ENCODE measurements at regions not wholly inside any gene's neighbourhood (a gene's known extent, or its start where the extent isn't known, plus 50 kb on each side); places are given as distances from the start of the nearest gene placed in this dataset.
"Not testable (repeated sequence)": the region's sequence is repeated elsewhere in the genome, so short reads cannot be mapped to it uniquely, and the experiment has no call there.

DNA sequence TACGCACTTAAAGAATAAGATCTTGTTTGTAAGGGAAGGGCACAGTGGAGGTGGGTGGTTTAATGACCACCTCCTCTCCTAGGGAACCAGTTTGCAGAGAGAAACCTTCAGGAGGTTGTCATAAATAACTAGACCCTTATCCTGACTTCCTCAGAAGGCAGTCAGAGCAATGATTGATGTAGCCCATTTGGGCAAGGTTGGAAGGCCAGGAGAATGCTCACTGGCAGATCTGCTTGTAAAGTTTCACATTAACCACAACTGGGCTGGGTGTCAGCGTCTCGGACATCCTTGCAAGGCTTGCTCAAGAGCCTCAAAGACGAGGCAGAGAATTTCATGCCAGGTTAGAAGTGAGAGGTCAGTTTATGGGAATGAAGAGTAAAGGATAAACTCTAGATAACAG lies 87.6 kb upstream of the TRABD2B start:
- DNase-seq (ENCODE audit: low read depth), result no peak

DNA sequence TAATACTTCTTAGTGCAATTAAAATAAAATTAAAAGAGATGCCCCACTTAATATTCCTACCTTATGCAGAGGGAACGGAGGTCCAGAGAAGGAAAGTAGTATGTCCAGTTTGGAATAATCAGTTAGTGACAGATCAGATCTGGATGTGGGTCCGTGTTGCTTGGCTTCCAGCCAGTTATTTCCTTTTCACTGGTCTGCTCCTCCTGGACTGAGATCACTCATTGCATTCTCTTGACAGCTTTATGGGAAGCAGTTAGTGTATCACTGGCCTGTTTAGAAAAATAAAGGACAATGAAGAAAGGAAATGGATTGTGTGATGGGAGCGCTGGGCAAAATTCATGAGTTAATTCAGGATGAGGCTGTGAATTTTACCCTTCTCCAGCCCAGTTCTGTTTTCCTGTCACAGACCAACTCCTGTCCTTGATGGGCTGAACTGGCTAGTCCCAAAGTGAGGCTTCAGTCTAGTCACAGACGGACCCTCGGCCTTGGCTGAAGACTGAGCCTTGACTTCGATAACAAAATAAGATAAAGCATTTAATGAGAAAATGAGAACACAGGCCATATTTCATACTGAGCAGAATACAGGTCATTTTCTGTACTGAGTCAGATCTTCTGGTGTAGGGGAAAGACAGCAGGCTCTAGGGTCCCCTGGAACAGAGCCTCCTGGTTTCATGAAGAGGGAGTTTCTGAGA lies 85.2 kb upstream of the TRABD2B start:
- no peak for DNase-seq (ENCODE audit: low read depth)

DNA sequence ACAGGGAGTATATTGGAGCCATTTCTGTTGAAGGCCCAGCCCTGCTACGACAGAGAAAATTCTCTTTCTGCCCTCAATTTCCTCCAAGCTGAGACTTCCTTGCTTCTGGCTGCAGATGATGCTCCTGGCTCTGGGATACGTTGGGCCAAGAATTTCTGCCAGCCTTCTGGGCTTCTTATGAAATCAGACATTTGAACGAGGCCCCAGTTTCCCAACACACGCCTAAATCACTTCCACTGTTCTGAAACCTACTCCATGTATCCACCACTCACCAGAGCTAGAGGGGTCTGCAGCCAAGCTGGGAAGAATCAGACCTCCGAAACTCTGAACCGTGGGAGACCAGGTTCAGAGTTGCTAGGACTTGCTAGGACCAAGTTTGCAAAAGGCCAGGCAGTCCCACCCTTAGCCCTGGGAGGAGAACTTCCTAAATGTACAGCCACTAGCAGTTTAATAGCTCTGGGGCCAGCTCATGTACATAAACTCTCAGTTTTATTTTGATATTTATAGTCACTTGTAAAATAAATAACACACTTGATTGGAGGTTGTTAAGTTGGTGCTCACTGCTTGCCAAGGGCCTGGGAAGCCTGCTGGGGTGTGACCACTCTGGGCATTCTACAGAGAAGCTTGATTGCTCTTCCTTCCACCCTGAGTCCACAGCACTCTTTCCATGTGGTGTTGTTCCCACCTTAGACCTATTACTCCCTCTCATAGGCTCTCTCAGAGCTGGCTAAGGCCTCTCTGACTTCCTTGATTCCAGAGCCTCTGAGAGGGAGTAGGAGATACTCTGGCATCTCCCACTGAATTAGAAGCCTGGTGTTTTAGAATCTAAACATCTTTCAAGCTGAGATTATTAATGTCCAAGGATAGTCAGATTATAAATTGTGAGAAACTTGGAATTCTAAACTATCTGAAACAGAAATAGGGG lies 83.4 kb upstream of the TRABD2B start:
- no peak for DNase-seq (ENCODE audit: low read depth)

DNA sequence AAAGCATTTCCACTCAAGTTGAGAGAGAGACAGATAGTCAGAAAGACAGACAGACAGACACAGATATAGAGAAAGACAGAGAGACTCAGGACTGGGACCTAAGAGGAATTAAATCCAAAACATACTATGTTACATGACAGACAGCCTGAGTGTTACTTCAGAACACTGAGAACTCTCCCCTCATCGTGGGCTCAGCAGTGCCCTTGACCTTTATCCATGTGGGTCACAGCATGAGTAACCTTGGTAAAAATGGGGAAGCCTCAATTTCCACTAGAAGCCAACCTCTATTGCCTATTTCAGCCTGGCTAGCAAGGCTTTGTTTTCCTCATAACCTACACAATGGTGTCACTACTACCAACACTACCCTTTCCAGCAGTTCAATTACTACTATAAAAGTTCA lies 81.9 kb upstream of the TRABD2B start:
- no peak for DNase-seq (ENCODE audit: low read depth)

DNA sequence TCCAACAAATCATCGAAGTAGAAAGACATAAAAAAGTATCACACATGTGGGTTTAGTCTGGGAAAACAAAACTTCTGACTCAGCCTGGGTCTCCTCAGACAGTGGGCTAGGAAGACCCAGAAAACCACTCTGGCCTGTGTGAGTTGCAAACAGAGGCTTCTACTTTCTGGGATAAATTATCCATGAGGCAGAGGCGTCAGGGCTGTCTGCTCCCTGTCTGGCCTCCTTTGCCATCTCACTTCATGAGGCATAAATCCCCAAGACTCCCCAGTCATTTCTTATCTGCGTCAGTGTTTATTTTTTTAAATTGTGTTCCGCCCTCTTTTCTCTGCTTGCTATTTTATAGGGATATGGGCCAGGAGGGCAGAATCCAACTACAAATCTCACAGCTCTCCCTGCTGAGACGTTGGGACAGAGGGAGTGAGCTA lies 80.6 kb upstream of the TRABD2B start:
- no peak for DNase-seq (ENCODE audit: low read depth)

DNA sequence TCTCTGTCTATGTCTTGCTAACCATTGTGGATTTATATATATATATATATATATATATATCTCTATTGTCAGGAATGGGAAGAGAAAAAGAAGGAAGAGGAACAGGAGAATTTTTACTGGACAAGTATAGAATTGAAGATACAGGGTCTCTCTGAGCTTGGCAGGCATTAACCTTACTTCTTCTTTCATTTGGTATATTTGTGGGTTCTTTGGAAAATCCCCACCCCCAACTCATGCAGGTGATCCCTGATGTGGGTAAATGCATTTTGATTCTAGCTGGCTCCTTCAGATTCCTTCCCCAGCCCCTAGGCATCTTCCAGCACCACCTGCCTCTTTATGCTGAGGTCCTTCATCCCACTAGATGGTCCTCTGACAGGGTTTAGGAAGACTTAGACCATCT lies 78.8 kb upstream of the TRABD2B start:
- no peak for DNase-seq (ENCODE audit: low read depth)

DNA sequence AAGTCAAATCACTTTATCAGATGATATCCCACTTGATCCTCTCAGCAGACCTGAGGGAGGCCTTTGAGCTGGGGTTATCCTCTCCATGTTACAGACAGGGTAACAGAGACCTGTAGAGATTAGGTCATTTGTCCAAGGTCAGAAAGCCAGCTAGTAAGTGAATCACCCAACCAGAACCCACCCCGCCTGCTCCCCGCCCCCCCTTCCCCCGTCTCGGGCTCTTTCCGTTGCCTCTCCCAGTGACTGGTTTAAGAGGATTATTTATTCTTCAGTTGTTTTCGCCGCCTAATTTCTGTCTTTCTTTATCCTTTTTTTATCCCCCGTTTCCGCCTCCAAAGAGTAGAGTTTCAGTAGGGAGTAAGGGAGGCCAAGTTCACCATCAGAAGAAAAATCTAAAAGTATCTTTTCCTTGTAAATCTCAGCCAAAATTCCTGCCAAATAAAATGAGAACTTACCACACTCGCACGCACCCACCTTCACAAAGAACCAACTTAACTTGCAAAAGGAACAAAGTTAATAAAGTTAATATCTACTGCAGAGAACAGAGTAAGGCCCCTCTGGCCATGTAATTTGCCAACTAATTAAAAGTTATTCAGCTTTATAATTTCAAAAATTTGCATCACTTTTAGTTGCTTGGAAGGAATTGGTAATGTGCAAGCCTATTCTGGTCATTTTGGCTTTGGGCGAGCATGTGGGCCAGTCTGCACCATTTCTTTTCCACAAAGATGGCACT lies 76.8 kb upstream of the TRABD2B start:
- DNase-seq (ENCODE audit: low read depth), result no peak

DNA sequence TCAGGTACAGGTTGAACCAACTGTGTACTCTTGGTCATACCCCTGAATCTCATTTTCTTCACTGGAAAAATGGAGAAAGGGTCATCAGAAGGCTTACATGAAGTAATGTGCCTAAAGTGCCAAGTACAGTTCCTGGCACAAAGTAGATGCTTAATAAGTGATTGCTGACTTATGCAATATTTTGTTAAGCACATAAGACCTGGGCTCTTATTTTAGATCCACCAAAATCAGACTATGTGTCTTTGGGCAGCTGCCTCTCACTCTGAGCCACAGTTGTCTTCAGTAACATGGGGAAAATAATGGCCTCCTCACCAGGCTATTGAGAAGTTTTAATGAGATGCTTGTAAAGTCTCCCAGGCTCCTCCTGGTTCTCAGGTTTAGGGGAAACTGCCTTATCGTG lies 74.3 kb upstream of the TRABD2B start:
- DNase-seq (ENCODE audit: low read depth), result no peak

DNA sequence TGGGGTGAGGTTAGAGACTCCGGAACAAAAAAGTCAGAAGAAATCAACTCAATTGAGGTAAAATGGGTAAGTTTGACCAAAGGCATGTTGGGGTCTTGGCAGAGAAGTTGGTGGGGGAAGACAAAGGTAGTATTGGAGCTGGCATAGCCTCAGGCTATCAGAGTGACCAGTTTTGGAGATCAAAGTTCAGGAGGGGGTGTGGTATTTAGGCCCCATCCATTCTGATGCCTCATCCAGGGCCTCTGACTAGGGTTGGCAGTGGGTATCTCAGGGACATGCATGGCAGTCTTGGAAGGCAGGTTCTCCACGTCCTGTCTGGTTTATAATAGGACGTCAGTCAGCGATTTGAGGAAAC lies 73.2 kb upstream of the TRABD2B start:
- no peak for DNase-seq (ENCODE audit: low read depth)

DNA sequence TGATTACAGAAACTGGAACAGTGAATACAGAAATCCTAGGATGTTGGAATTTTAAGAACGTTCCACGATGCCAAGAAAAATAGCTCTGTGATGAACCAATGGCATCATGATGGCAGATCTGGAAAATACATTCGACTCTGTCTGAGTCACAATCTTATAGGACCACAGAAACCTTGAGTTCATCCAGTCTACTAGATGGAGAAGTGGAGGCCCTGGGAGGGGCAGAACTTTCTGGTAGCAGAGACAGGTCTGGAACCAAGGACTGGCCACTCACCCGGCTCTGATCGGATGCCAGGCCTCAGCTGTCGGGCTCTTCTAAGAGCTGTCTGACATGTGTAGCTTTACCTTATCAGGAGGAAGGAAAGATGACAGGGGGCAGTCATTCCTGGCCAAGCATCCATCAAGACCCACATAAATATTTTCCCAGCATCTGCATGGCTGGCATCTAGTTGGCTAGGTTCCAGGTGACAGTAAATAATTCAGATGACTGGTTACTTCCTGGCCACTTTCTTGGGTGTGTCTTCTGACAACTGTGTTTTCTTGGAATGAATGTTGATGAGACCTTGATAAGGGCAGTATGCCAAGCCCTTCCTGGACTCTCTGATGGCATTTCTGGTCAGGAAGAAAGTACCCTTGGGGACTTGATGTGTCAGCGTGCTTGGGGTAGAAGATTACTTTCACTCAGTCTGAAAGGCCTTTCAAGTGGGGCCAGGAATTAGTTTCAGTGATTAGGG lies 72.6 kb upstream of the TRABD2B start:
- no peak for DNase-seq (ENCODE audit: low read depth)

DNA sequence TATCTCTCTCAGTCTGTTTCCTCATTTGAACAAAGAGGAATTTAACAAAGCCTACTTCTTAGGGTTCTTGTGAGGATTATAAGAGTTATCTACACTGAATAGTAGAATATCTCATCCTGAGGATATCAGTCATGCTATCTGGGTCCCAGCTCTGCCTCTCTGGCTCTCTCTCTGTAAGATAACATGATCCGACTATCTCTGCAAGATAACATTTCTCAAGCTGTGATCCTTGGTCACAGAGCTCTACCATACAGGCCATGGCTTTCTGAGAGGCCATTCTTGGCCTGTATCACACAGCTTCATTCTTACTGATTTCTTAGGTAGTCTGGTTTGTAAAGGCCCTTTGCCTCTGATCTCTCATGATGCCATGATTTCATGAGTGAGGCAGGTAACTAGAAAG lies 71.0 kb upstream of the TRABD2B start:
- DNase-seq (ENCODE audit: low read depth), result no peak

DNA sequence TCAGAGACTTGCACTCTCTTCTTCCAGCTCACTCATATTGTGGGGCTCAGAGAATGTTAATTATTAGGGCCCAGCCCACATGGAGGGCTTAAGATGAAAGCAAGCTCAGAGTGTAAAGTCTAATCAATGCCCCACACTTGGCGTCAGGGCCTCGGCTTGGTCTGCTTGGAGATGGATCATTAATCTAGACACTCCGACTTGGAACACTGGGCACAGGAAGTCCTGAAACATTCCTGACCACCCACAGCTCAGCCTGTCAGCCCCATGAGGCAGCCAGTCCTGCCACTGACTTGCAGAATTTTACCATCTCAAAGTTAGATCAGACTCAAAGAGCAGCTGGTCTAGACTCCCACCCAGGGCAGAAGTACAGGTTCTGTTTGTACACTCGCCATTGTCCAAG lies 69.8 kb upstream of the TRABD2B start:
- DNase-seq (ENCODE audit: low read depth), result no peak

DNA sequence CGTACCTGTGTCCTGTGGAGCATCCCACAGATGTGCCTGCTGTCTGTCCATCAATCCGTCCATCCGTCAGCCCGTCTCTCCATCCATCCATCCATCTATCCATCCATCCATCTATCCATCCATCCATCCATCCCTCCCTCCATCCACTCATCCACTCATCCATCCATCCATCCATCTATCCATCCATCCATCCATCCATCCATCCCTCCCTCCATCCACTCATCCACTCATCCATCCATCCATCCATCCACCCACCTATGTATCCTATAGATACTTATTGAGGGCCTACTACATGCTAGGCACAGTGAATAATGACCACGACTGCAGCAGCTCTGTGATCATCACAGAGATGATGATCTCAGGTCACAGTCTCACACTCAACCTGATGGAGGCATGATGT lies 67.5 kb upstream of the TRABD2B start:
- not testable (repeated sequence) for DNase-seq (ENCODE audit: low read depth)

DNA sequence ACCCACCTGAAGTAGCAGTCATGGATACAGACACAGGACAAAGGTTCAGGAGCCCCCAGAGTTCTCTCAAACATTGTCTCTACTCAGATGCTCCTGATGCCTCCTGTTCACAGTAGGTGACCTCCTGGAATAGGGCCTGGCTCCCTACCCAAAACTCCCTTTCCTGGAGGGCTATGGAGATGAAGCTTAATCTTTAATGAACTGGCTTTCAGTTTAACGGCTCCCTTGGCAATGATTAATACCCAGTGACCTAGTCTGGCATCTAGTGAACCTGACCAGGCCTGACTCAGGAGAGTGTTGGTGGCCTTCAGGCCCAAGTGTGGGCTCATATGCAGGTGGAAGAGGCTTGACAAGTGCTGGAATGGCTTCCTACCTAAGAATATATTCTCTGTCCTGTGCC lies 65.2 kb upstream of the TRABD2B start:
- no peak for DNase-seq (ENCODE audit: low read depth)

DNA sequence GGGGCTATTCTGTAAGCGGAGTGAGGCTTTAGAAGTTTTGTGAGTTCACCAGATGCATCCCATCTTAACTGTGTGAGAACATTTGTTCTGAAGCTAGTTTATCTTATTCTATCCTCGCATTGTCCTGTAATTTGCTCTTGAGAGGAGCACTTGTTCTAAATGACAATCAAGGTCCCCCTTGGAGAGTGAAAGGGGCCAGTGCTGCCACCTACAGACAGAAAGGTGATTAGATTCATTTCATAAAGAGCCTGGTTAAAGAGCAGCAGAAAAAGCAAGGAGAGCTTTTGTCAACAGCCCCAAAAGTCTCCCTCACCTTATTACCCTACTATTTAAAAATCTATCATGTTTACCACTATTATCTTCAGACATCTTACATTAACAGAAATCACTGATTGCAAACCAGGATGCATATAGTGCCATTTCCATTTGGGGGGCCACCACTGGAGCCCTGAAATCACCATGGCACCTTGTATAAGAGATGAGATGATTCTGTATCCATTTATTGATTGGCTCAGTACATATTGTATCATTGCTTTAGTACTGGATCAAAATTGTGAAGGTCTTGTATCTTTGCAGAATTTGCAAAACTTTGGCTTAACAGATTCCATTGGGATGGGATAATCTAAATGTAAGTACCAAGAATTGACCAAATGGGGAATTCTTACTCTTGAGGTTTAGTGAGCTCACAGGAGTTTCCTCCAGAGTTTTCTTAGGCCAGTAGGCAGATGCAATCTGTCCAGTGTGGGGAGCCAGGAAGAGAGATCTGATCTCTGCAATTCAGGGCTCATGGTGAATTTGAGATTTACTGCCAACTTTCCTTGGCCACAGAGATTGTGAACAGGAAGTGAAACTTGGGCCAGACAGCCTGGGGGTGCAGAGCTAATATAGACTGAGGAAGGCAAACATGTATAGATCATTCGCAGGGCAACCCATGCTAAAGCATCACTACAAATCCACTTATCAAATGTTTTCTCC lies 64.3 kb upstream of the TRABD2B start:
- DNase-seq (ENCODE audit: low read depth), result no peak

DNA sequence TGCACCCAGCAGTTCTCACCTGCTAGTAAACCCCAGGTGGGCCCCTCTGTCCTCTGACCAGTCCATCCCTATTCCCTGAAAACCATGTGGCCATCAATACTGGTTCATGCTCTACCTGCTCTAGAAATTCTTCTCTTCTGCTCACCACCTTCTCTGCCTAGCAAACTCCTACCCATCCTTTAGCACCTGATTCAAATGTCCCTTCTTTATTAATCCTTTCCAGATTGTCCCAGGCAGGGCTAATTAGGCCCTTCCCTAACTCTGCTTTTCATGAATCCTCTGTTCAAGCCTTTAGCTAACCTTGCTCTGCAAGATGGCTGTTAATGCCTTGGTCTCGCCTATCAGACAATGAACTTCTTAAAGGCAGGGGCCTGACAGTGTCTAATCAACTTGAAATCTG lies 62.1 kb upstream of the TRABD2B start:
- no peak for DNase-seq (ENCODE audit: low read depth)

DNA sequence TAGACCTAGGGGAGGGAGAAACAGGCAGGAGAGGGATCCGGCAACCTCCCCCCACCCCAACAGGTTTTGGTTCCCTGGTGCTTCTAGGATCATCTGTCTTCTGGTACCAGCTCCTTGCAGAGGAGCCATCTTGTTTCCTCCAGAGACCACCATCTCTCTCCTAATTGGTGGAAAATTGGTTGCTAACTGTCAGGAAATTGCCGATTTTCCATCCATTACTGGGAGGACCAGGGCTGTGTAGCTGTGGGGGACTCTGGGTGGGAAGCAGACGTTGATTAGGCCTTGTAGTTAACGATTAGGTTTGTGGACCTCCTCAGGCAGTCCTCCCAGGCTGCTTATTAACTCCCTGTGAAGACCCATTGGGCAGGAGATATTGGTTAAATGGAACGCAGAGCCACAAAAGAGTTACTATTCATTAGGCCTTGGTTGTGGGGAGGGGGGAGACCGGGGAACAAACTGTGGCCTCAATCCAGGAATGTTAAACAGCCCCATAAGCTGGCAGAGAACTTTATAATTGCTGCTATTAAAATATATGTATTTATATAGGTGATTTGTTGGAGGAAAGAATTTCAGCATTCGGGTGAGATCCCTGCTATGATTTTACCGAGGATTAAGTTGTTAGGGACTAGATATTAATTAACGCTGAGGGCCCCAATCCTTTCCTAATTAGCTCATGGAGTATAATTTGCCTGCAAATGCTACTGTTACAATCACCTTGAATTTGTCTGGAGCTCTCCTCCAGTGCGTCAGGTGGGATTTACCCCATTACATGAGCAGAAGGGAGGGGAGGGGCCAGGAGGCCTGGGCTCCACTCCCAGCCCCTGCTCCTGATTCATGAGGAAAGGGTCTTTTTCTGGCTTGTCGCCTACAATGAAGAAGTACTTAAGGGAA lies 61.2 kb upstream of the TRABD2B start:
- DNase-seq (ENCODE audit: low read depth), result no peak

DNA sequence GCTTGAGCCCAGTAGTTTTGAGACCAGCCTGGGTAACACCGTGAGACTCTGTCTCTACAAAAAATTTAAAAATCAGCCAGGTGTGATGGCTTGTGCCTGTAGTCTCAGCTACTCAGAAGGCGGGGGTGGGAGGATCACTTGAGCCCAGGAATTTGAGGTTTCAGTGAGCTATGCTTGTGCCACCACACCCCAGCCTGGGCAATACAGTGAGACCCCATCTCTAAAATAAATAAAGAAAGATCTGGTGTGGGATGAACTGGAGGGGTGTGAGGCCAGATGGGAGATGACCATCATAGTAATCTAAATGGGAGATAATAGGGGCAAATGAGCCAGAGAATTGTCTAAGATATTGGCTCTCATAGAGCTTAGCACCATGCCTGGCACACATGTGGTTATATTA lies 60.1 kb upstream of the TRABD2B start:
- DNase-seq (ENCODE audit: low read depth), result no peak

DNA sequence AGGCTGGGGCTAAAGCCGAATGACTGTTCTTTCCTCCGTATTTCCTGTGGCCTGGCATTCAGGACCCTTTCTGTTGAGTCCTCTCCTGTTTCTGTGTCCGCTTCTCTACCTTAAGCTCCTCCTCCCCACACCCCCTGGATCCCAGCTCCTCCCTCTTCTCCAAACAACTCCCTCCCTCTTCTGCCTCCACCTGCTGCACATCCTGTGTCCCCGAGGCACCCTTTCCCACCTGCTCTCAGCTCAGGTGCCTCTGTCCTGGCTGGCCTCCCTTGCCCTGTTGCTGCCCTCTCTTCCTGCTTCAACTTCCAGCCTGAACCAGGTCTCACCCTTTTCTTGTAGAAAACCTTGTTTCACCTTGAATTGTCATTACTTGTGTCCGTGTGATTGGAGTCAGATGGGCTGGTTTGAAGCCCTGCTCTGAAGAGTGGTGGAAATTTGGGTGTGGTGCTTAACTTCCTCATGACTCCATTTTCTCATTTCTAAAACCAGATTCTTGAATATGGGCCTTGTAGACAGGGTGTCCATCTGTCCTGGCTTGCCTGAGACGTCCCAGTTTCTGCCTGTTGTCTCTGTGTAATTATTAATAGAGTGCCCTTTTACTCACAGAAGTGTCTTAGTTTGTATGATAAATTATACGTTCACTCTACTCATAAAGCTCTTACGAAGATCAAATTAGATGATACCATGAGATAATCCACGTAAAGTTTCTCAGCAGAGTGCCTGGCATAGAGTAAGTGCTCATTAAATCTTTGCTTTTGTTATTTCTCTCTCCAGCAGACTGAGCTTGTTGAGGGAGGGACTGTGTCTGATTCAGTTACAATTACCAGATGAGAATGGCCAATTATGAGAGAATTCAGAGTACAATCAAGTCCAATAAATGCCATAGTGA lies 58.9 kb upstream of the TRABD2B start:
- DNase-seq (ENCODE audit: low read depth), result no peak

Data from activated T-cell treated with anti-CD3 and anti-CD28 coated beads for 1 hour (primary cell).